ENCODE measurements at regions not wholly inside any gene's neighbourhood (a gene's known extent, or its start where the extent isn't known, plus 50 kb on each side); places are given as distances from the start of the nearest gene placed in this dataset.

GRCh38 chr1:61568460-61569302 lies 156.3 kb downstream of the TM2D1 start (continued):
- no peak for TF ChIP-seq ZBTB34 (CRISPR knock-in tag; IDR thresholded peaks at IDR 0.05)
- TF ChIP-seq BRD4 (CRISPR knock-in tag; IDR thresholded peaks at IDR 0.05) = no peak
- no peak for TF ChIP-seq MXD1 (CRISPR knock-in tag; IDR thresholded peaks at IDR 0.05)

- no peak for TF ChIP-seq ZNF737 (CRISPR knock-in tag; IDR thresholded peaks at IDR 0.05; ENCODE audit: borderline replicate concordance)
- no peak for TF ChIP-seq ZFP1 (CRISPR knock-in tag; IDR thresholded peaks at IDR 0.05)
- no peak for TF ChIP-seq ZBTB37 (CRISPR knock-in tag; IDR thresholded peaks at IDR 0.05)
- no peak for TF ChIP-seq ADNP (CRISPR knock-in tag; IDR thresholded peaks at IDR 0.05)
- no peak for TF ChIP-seq SNAPC2 (CRISPR knock-in tag; IDR thresholded peaks at IDR 0.05)
- TF ChIP-seq MEIS2 (CRISPR knock-in tag; IDR thresholded peaks at IDR 0.05) = no peak
- TF ChIP-seq FOXC1 (CRISPR knock-in tag; IDR thresholded peaks at IDR 0.05; ENCODE audit: borderline replicate concordance) = no peak
- TF ChIP-seq XRCC5 (optimal IDR thresholded peaks at IDR 0.05; ENCODE audit: low read length) = no peak
- TF ChIP-seq TERF1 (CRISPR knock-in tag; IDR thresholded peaks at IDR 0.05) = no peak
- H3K27ac ChIP-seq (ENCODE audit: extremely low read length, insufficient read depth, low read length) = no peak overlapping the region
- ATAC-seq (no peak), DNase-seq (ENCODE audit: low spot score) (no peak), FAIRE-seq (no peak)
- WGBS (ENCODE audit: low lambda C conversion rate) = 13% methylated on average over 1 of the region's 1 CpG
- no peaks in the 10 kb centered on the region for H3K36me3 ChIP-seq (replicated peaks in 1 of 2; ENCODE audit: control insufficient read depth in 1 of 2, insufficient read depth in 2 of 2, low read length in 2 of 2)
- H3K4me3 ChIP-seq (replicated peaks in 1 of 3; ENCODE audit: insufficient read depth in 1 of 3, low read depth in 2 of 3, low read length in 3 of 3) = no peak overlapping the region
- no TSS peak for BruUV-seq (replicated peaks)
- intact Hi-C loops (cut with micrococcal nuclease; ENCODE audit: unreplicated experiment) = no loop called here
- ChIA-PET POLR2A (no interaction called here), CTCF (ENCODE audit: low intra/inter-chr PET ratio, low total read pairs) (no interaction called here)
- no peak overlapping the region for H2AFZ ChIP-seq (ENCODE audit: low read length)
- H3K9ac ChIP-seq (ENCODE audit: insufficient read depth, low read depth, low read length) = no peak overlapping the region
- no peaks in the 10 kb centered on the region for H3K4me1 ChIP-seq (ENCODE audit: insufficient read depth, low read length)
- H3K27me3 ChIP-seq (ENCODE audit: control insufficient read depth in 1 of 2, insufficient read depth in 2 of 2, low read length in 2 of 2) = 0 out of 5 replicates have a peak, but pooled peaks cover 0 to 6% of the 10 kb centered on the region in 2 experiments
- no peaks in the 10 kb centered on the region for H3K79me2 ChIP-seq (ENCODE audit: insufficient read depth, low read length)
- in situ Hi-C loops (cut with HindIII; ENCODE audit: extremely low pct_ligation_motif_present, low pct_unique_long_range_greater_than_20kb) = no loop called here
- peaks cover 16% of the 10 kb centered on the region for H3K9me3 ChIP-seq (ENCODE audit: low read length)
- no peak overlapping the region for H3K4me2 ChIP-seq (ENCODE audit: low read depth, low read length)
- H4K20me1 ChIP-seq (ENCODE audit: insufficient read depth, low read length) = no peaks in the 10 kb centered on the region
These were observed 158.8 kb downstream of the TM2D1 start for GRCh38 chr1:61566177-61566576.

Measured in HepG2 (cell line).